ENCODE measurements at regions not wholly inside any gene's neighbourhood (a gene's known extent, or its start where the extent isn't known, plus 50 kb on each side); places are given as distances from the start of the nearest gene placed in this dataset.

DNA sequence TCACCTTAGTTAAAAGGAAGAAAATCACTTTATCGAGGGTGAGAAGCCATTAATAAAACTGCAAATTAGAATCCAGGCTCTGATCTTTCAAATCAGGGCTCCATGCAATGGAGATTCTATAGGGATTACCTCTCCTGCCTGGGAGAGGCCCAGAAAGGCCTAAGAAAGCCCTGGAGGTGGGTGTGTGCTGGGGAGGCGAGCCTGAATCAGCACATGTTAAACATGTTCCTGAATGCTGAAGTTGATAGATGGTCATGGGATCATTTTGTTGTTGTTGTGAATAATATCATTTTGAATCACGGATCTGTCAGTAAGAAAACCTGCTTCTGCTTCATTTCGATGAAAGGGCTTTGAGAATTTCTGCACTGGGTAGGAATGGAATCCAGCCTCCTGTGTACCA, 254.3 kb downstream of the ACKR3 start:
- POLR2A ChIA-PET, result no interaction called here
- no peak overlapping the region for H2AFZ ChIP-seq (ENCODE audit: low read length)
- no TSS peak for BruUV-seq (replicated peaks)
- ATAC-seq (no peak), FAIRE-seq (no peak), DNase-seq (ENCODE audit: low spot score) (no peak)
- CTCF ChIA-PET (ENCODE audit: low intra/inter-chr PET ratio, low total read pairs), result no interaction called here
- H3K9ac ChIP-seq (ENCODE audit: insufficient read depth, low read depth, low read length), result no peak overlapping the region
- H3K4me1 ChIP-seq (ENCODE audit: insufficient read depth, low read length), result peaks cover 7% of the 10 kb centered on the region
- no peaks in the 10 kb centered on the region for H3K79me2 ChIP-seq (ENCODE audit: insufficient read depth, low read length)
- H3K4me3 ChIP-seq (replicated peaks in 1 of 3; ENCODE audit: insufficient read depth in 1 of 3, low read depth in 2 of 3, low read length in 3 of 3), result no peak overlapping the region
- no peaks in the 10 kb centered on the region for H4K20me1 ChIP-seq (ENCODE audit: insufficient read depth, low read length)
- H3K27me3 ChIP-seq (ENCODE audit: control insufficient read depth in 1 of 2, insufficient read depth in 2 of 2, low read length in 2 of 2), result no peaks in the 10 kb centered on the region; a peak in 1 of 5 replicates
- intact Hi-C loops (cut with micrococcal nuclease; ENCODE audit: unreplicated experiment), result no loop called here
- in situ Hi-C loops (cut with HindIII; ENCODE audit: extremely low pct_ligation_motif_present, low pct_unique_long_range_greater_than_20kb), result no loop called here
- no peak overlapping the region for H3K4me2 ChIP-seq (ENCODE audit: low read depth, low read length)
- no peak overlapping the region for H3K27ac ChIP-seq (ENCODE audit: extremely low read length, insufficient read depth, low read length)
- no peaks in the 10 kb centered on the region for H3K9me3 ChIP-seq (ENCODE audit: low read length)
- 28% methylated on average over 4 of the region's 4 CpGs for WGBS (ENCODE audit: low lambda C conversion rate)
- H3K36me3 ChIP-seq (replicated peaks in 1 of 2; ENCODE audit: control insufficient read depth in 1 of 2, insufficient read depth in 2 of 2, low read length in 2 of 2), result no peaks in the 10 kb centered on the region
- TF ChIP-seq ZNF841 (CRISPR knock-in tag; IDR thresholded peaks at IDR 0.05; ENCODE audit: borderline replicate concordance) (no peak), ZNF12 (CRISPR knock-in tag; IDR thresholded peaks at IDR 0.05) (no peak), REL (CRISPR knock-in tag; conservative IDR thresholded peaks at IDR 0.05) (no peak), GFI1 (CRISPR knock-in tag; IDR thresholded peaks at IDR 0.05; ENCODE audit: borderline replicate concordance) (no peak), ZNF260 (CRISPR knock-in tag; IDR thresholded peaks at IDR 0.05; ENCODE audit: borderline replicate concordance, low read depth) (no peak), FOXA1 (IDR thresholded peaks at IDR 0.05) (no peak), FOXA1 (CRISPR knock-in tag; IDR thresholded peaks at IDR 0.05) (no peak), TBX3 (IDR thresholded peaks at IDR 0.05; ENCODE audit: borderline replicate concordance) (no peak), PTBP1 (IDR thresholded peaks at IDR 0.05; ENCODE audit: low read depth, low read length, poor library complexity, severe bottlenecking) (no peak), NFYB (CRISPR knock-in tag; IDR thresholded peaks at IDR 0.05) (no peak)
- TF ChIP-seq, protein P1, sequence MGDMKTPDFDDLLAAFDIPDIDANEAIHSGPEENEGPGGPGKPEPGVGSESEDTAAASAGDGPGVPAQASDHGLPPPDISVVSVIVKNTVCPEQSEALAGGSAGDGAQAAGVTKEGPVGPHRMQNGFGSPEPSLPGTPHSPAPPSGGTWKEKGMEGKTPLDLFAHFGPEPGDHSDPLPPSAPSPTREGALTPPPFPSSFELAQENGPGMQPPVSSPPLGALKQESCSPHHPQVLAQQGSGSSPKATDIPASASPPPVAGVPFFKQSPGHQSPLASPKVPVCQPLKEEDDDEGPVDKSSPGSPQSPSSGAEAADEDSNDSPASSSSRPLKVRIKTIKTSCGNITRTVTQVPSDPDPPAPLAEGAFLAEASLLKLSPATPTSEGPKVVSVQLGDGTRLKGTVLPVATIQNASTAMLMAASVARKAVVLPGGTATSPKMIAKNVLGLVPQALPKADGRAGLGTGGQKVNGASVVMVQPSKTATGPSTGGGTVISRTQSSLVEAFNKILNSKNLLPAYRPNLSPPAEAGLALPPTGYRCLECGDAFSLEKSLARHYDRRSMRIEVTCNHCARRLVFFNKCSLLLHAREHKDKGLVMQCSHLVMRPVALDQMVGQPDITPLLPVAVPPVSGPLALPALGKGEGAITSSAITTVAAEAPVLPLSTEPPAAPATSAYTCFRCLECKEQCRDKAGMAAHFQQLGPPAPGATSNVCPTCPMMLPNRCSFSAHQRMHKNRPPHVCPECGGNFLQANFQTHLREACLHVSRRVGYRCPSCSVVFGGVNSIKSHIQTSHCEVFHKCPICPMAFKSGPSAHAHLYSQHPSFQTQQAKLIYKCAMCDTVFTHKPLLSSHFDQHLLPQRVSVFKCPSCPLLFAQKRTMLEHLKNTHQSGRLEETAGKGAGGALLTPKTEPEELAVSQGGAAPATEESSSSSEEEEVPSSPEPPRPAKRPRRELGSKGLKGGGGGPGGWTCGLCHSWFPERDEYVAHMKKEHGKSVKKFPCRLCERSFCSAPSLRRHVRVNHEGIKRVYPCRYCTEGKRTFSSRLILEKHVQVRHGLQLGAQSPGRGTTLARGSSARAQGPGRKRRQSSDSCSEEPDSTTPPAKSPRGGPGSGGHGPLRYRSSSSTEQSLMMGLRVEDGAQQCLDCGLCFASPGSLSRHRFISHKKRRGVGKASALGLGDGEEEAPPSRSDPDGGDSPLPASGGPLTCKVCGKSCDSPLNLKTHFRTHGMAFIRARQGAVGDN (CRISPR knock-in tag; IDR thresholded peaks at IDR 0.05), result no peak
- TF ChIP-seq, protein P2, sequence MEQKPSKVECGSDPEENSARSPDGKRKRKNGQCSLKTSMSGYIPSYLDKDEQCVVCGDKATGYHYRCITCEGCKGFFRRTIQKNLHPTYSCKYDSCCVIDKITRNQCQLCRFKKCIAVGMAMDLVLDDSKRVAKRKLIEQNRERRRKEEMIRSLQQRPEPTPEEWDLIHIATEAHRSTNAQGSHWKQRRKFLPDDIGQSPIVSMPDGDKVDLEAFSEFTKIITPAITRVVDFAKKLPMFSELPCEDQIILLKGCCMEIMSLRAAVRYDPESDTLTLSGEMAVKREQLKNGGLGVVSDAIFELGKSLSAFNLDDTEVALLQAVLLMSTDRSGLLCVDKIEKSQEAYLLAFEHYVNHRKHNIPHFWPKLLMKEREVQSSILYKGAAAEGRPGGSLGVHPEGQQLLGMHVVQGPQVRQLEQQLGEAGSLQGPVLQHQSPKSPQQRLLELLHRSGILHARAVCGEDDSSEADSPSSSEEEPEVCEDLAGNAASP (CRISPR knock-in tag; IDR thresholded peaks at IDR 0.05; ENCODE audit: borderline replicate concordance), result no peak
- TF ChIP-seq, protein P3, sequence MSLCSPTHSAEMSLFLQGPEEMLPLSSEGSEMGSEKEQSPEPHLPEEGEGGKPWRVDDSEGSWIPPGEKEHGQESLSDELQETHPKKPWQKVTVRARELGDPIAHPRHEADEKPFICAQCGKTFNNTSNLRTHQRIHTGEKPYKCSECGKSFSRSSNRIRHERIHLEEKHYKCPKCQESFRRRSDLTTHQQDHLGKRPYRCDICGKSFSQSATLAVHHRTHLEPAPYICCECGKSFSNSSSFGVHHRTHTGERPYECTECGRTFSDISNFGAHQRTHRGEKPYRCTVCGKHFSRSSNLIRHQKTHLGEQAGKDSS (CRISPR knock-in tag; IDR thresholded peaks at IDR 0.05; ENCODE audit: borderline replicate concordance, low read depth), result no peak
- TF ChIP-seq, protein P4, sequence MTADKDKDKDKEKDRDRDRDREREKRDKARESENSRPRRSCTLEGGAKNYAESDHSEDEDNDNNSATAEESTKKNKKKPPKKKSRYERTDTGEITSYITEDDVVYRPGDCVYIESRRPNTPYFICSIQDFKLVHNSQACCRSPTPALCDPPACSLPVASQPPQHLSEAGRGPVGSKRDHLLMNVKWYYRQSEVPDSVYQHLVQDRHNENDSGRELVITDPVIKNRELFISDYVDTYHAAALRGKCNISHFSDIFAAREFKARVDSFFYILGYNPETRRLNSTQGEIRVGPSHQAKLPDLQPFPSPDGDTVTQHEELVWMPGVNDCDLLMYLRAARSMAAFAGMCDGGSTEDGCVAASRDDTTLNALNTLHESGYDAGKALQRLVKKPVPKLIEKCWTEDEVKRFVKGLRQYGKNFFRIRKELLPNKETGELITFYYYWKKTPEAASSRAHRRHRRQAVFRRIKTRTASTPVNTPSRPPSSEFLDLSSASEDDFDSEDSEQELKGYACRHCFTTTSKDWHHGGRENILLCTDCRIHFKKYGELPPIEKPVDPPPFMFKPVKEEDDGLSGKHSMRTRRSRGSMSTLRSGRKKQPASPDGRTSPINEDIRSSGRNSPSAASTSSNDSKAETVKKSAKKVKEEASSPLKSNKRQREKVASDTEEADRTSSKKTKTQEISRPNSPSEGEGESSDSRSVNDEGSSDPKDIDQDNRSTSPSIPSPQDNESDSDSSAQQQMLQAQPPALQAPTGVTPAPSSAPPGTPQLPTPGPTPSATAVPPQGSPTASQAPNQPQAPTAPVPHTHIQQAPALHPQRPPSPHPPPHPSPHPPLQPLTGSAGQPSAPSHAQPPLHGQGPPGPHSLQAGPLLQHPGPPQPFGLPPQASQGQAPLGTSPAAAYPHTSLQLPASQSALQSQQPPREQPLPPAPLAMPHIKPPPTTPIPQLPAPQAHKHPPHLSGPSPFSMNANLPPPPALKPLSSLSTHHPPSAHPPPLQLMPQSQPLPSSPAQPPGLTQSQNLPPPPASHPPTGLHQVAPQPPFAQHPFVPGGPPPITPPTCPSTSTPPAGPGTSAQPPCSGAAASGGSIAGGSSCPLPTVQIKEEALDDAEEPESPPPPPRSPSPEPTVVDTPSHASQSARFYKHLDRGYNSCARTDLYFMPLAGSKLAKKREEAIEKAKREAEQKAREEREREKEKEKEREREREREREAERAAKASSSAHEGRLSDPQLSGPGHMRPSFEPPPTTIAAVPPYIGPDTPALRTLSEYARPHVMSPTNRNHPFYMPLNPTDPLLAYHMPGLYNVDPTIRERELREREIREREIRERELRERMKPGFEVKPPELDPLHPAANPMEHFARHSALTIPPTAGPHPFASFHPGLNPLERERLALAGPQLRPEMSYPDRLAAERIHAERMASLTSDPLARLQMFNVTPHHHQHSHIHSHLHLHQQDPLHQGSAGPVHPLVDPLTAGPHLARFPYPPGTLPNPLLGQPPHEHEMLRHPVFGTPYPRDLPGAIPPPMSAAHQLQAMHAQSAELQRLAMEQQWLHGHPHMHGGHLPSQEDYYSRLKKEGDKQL (CRISPR knock-in tag; IDR thresholded peaks at IDR 0.05; ENCODE audit: low read depth), result no peak

Data from HepG2 (cell line).